Gastroesophageal sphincter (tissue), 3 donors: ENCODE measurements at regions not wholly inside any gene's neighbourhood (a gene's known extent, or its start where the extent isn't known, plus 50 kb on each side); places are given as distances from the start of the nearest gene placed in this dataset.

Source experiments
- CTCF ChIP-seq, 4 experiments: fragments of 200-600 bp in 2 of 4; fragments of 450-650 bp in 2 of 4; sonication (generic) in 1 of 4; IDR thresholded peaks; one replicate each; pipeline ENCODE4 v1.5.1; 2017 to 2019; ENCODE audit warnings: antibody characterized with exemption in 4 of 4, mild to moderate bottlenecking in 2 of 4, moderate library complexity in 2 of 4
- POLR2AphosphoS5 ChIP-seq: sonication (generic); formaldehyde crosslinking; IDR thresholded peaks from one replicate; pipeline ENCODE4 v1.6.1; 2017; ENCODE audit warnings: antibody characterized with exemption

- TF ChIP-seq POLR2AphosphoS5, result no peak
- TF ChIP-seq CTCF (IDR thresholded peaks at IDR 0.05), result no peak
These were observed 191.8 kb downstream of the ADAM29 start for GRCh38 chr4:175109933-175110332.
